ENCODE measurements at regions not wholly inside any gene's neighbourhood (a gene's known extent, or its start where the extent isn't known, plus 50 kb on each side); places are given as distances from the start of the nearest gene placed in this dataset.

DNA sequence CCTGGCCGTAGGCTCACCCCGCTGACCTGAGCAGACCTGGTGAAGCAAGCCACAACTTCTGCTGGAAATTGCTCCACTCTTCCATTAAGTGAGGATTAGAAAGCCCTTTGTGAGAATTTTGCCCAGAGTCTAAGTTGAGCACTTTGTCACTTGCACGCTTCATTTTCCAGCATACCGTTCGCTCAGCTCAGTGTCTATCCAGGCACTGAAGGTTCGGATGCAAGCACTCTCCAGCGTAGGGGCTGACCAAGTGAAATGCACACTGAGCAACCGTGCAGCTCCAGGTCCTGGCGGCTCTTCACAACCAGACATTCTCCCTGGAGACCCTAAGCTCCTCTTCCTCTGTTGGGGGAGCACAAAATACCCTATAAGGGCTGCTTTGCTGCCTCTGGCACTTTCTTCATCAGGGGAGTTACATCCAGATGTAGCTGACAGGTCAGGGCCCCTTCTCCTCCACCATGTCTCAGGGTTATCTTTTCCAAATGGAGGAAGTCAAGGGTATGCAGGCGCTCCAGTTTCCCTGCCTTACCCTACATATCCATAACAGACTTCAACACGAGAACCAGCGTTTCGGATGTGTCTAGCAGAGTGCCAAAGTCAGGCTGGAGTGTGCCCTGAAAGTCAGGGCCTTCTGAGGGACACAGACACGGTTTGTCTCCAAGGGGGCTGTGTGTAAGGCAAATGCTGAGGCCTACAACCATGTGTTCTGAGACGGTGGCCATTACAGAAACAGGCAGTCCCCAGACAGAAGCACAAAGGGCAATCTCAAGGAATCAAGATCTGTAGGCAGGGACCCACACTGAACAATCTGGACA is 146.7 kb upstream of the AFDN start:
- Histone ChIP-seq H3K79me2 (ENCODE audit: insufficient read depth, low read length) (no peaks in the 10 kb centered on the region), H3K9me2 (ENCODE audit: low read depth, low read length) (no peaks in the 10 kb centered on the region), H2AFZ (ENCODE audit: low read length) (no peak overlapping the region), H3K4me1 (ENCODE audit: insufficient read depth, low read length, severe bottlenecking) (no peaks in the 10 kb centered on the region), H3K9me3 (ENCODE audit: low read length) (no peaks in the 10 kb centered on the region), H4K20me1 (ENCODE audit: insufficient read depth, low read length) (no peaks in the 10 kb centered on the region), H3F3A (ENCODE audit: insufficient read depth, low read length) (no peaks in the 10 kb centered on the region), H3K4me3 (ENCODE audit: low read depth, low read length, poor library complexity, severe bottlenecking) (no peak overlapping the region), H3K27me3 (ENCODE audit: insufficient read depth, low read length) (0 out of 2 replicates have a peak, but pooled peaks cover 4% of the 10 kb centered on the region), H3K36me3 (ENCODE audit: insufficient read depth, low read length) (no peaks in the 10 kb centered on the region), H3K9ac (ENCODE audit: low read length) (no peak overlapping the region), H3K27ac (ENCODE audit: low read depth, low read length, poor library complexity, severe bottlenecking) (no peak overlapping the region), H3K4me2 (ENCODE audit: low read length) (no peak overlapping the region)
- TF ChIP-seq, protein P1, sequence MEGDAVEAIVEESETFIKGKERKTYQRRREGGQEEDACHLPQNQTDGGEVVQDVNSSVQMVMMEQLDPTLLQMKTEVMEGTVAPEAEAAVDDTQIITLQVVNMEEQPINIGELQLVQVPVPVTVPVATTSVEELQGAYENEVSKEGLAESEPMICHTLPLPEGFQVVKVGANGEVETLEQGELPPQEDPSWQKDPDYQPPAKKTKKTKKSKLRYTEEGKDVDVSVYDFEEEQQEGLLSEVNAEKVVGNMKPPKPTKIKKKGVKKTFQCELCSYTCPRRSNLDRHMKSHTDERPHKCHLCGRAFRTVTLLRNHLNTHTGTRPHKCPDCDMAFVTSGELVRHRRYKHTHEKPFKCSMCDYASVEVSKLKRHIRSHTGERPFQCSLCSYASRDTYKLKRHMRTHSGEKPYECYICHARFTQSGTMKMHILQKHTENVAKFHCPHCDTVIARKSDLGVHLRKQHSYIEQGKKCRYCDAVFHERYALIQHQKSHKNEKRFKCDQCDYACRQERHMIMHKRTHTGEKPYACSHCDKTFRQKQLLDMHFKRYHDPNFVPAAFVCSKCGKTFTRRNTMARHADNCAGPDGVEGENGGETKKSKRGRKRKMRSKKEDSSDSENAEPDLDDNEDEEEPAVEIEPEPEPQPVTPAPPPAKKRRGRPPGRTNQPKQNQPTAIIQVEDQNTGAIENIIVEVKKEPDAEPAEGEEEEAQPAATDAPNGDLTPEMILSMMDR (IDR thresholded peaks at IDR 0.05; ENCODE audit: low read length), result no peak
- TF ChIP-seq EZH2 (IDR thresholded peaks at IDR 0.05; ENCODE audit: borderline replicate concordance, low read length), result no peak

DNA sequence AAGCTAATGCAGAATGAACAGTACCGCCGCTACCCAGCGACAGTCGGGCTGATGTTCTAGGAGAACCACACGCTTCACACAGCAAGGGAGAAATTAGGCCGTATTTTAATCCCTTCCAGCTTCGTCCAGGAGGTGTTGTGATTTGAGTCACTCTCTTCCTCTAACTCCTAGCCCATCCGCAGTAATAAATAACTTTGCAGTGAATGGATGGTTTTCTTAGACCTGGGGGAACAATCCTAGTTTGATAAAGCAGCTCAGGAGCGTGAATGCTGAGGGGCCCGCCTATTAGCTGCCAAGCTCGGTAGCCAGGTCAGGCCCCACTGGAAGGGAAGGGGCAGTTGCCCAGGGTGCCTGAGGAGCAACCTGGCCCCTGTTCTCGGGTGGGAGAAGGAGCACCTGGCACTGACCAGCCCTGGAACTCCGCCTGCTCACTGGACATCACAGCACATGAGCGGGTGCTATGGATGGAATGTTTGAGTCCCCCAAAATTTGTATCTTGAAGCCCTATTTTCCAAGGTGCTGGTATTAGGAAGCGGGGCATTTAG is 146.0 kb upstream of the AFDN start:
- Histone ChIP-seq H4K20me1 (ENCODE audit: insufficient read depth, low read length) (no peaks in the 10 kb centered on the region), H3K9me2 (ENCODE audit: low read depth, low read length) (no peaks in the 10 kb centered on the region), H3K9me3 (ENCODE audit: low read length) (no peaks in the 10 kb centered on the region), H3K27me3 (ENCODE audit: insufficient read depth, low read length) (0 out of 2 replicates have a peak, but pooled peaks cover 4% of the 10 kb centered on the region), H2AFZ (ENCODE audit: low read length) (no peak overlapping the region), H3K36me3 (ENCODE audit: insufficient read depth, low read length) (no peaks in the 10 kb centered on the region), H3K4me2 (ENCODE audit: low read length) (no peak overlapping the region), H3K27ac (ENCODE audit: low read depth, low read length, poor library complexity, severe bottlenecking) (no peak overlapping the region), H3F3A (ENCODE audit: insufficient read depth, low read length) (no peaks in the 10 kb centered on the region), H3K4me3 (ENCODE audit: low read depth, low read length, poor library complexity, severe bottlenecking) (no peak overlapping the region), H3K9ac (ENCODE audit: low read length) (no peak overlapping the region), H3K4me1 (ENCODE audit: insufficient read depth, low read length, severe bottlenecking) (no peaks in the 10 kb centered on the region), H3K79me2 (ENCODE audit: insufficient read depth, low read length) (no peaks in the 10 kb centered on the region)
- TF ChIP-seq, protein P1 (IDR thresholded peaks at IDR 0.05; ENCODE audit: low read length), result no peak
- no peak for TF ChIP-seq EZH2 (IDR thresholded peaks at IDR 0.05; ENCODE audit: borderline replicate concordance, low read length)

DNA sequence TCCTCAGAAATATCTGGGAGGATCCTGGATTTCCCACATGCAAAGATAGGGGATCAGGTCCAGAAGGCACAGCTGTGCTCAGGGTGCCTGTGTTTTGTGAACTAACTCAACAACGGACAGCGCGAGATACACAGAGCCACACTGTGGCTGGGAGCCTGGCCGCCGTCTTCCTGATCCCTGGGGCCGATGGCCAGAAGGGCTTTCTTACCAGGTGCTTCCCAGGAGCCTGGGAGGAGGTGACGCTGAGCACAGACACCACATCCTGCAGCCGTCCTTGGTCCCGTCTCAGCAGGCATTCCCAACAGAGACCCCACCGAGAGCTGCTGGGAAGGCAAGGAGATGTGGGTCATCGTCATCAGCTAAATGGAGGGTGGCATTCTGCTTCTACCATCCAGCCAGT is 144.6 kb upstream of the AFDN start:
- Histone ChIP-seq H3K27ac (ENCODE audit: low read depth, low read length, poor library complexity, severe bottlenecking) (no peak overlapping the region), H3K9ac (ENCODE audit: low read length) (no peak overlapping the region), H3K4me3 (ENCODE audit: low read depth, low read length, poor library complexity, severe bottlenecking) (no peak overlapping the region), H3K9me2 (ENCODE audit: low read depth, low read length) (no peaks in the 10 kb centered on the region), H3K27me3 (ENCODE audit: insufficient read depth, low read length) (0 out of 2 replicates have a peak, but pooled peaks cover 4% of the 10 kb centered on the region), H3K4me2 (ENCODE audit: low read length) (no peak overlapping the region), H3K36me3 (ENCODE audit: insufficient read depth, low read length) (no peaks in the 10 kb centered on the region), H4K20me1 (ENCODE audit: insufficient read depth, low read length) (no peaks in the 10 kb centered on the region), H3K4me1 (ENCODE audit: insufficient read depth, low read length, severe bottlenecking) (no peaks in the 10 kb centered on the region), H3F3A (ENCODE audit: insufficient read depth, low read length) (no peaks in the 10 kb centered on the region), H3K79me2 (ENCODE audit: insufficient read depth, low read length) (no peaks in the 10 kb centered on the region), H3K9me3 (ENCODE audit: low read length) (no peaks in the 10 kb centered on the region), H2AFZ (ENCODE audit: low read length) (no peak overlapping the region)
- TF ChIP-seq EZH2 (IDR thresholded peaks at IDR 0.05; ENCODE audit: borderline replicate concordance, low read length), result no peak
- TF ChIP-seq, protein P1 (IDR thresholded peaks at IDR 0.05; ENCODE audit: low read length), result no peak

Data from OCI-LY1 (cell line).